H1 (cell line): ENCODE measurements at regions not wholly inside any gene's neighbourhood (a gene's known extent, or its start where the extent isn't known, plus 50 kb on each side); places are given as distances from the start of the nearest gene placed in this dataset.

ENCODE experiments used
- CTCF ChIA-PET: fragments of 300-600 bp; sonication (Branson Sonifier 250); formaldehyde crosslinking; loops from one replicate; lab custom pipeline; 2021; ENCODE audit not compliant: partially characterized antibody; lab: Charles Lee
- POLR2A ChIA-PET: fragments of 300-600 bp; sonication (Branson Sonifier 250); formaldehyde crosslinking; loops from one replicate; lab custom pipeline; 2021; ENCODE audit warnings: inconsistent platforms; ENCODE audit not compliant: partially characterized antibody; lab: Charles Lee
- DNase-seq, 2 experiments: peaks; one replicate each; pipeline versions ENCODE4 v3.0.0 to v3.0.0-alpha.2; 2010 to 2022; ENCODE audit warnings: low spot score in 2 of 2, low read depth in 1 of 2, mixed read lengths in 1 of 2
- FAIRE-seq: peaks from 2 replicates; lab custom pipeline; 2011; peaks lifted over from hg19 to GRCh38; lab: Jason Lieb, UNC
- H2AFZ ChIP-seq: 2 replicates; pipeline ENCODE4 v1.8.1; 2012; ENCODE audit warnings: low read length, inconsistent platforms
- H2AK5ac ChIP-seq: 2 replicates; pipeline ENCODE4 v1.6.1; 2013; ENCODE audit warnings: low read depth, low read length
- H2BK120ac ChIP-seq: replicated peaks from 2 replicates; pipeline ENCODE3; 2013; ENCODE audit warnings: low read depth, low read length, inconsistent platforms
- H2BK12ac ChIP-seq: 2 replicates; pipeline ENCODE4 v1.6.1; 2013; ENCODE audit warnings: low read depth, low read length
- H2BK15ac ChIP-seq: 2 replicates; pipeline ENCODE4 v1.6.1; 2013; ENCODE audit warnings: low read length
- H2BK20ac ChIP-seq: 2 replicates; pipeline ENCODE4 v1.6.1; 2013; ENCODE audit warnings: low read length
- H2BK5ac ChIP-seq: 2 replicates; pipeline ENCODE4 v1.6.1; 2013; ENCODE audit warnings: low read depth, low read length
- H3K14ac ChIP-seq: 2 replicates; pipeline ENCODE4 v1.6.1; 2013; ENCODE audit warnings: inconsistent platforms; ENCODE audit not compliant: insufficient read length
- H3K18ac ChIP-seq: 2 replicates; pipeline ENCODE4 v1.6.1; 2013; ENCODE audit warnings: low read length; ENCODE audit errors: extremely low read depth
- H3K23ac ChIP-seq: 2 replicates; pipeline ENCODE4 v1.6.1; 2013; ENCODE audit warnings: inconsistent platforms; ENCODE audit not compliant: insufficient read length
- H3K23me2 ChIP-seq: 2 replicates; pipeline ENCODE4 v1.6.1; 2013; ENCODE audit warnings: low read depth, low read length
- H3K27ac ChIP-seq: 2 replicates; pipeline ENCODE4 v1.6.1; 2011; ENCODE audit warnings: low read depth, low read length, inconsistent platforms
- H3K27me3 ChIP-seq, 4 experiments: replicated peaks in 1 of 4; 1 replicate in 1 of 4; 2 replicates in 3 of 4; pipeline versions ENCODE4 v1.6.1 to v1.8.1; 2011 to 2013; ENCODE audit warnings: low read length in 3 of 4, mild to moderate bottlenecking in 3 of 4, inconsistent platforms in 2 of 4, mixed read lengths in 2 of 4, moderate library complexity in 1 of 4; ENCODE audit not compliant: control insufficient read depth in 3 of 4, insufficient read depth in 3 of 4; ENCODE audit errors: extremely low read depth in 1 of 4
- H3K36me3 ChIP-seq, 4 experiments: 2 replicates each; pipeline versions ENCODE4 v1.6.1 to v1.8.1; 2011 to 2013; ENCODE audit warnings: mild to moderate bottlenecking in 4 of 4, low read length in 3 of 4, moderate library complexity in 2 of 4, control low read depth in 1 of 4, inconsistent platforms in 1 of 4; ENCODE audit not compliant: insufficient read depth in 4 of 4, control insufficient read depth in 2 of 4
- H3K4ac ChIP-seq: replicated peaks from 2 replicates; pipeline ENCODE3; 2013; ENCODE audit warnings: low read length, low read depth, mixed read lengths, inconsistent platforms; ENCODE audit not compliant: insufficient read length
- H3K4me1 ChIP-seq, 4 experiments: replicated peaks in 1 of 4; 1 replicate in 1 of 4; 2 replicates in 3 of 4; pipeline versions ENCODE4 v1.6.1 to v1.8.1; 2011 to 2013; ENCODE audit warnings: low read length in 3 of 4, inconsistent platforms in 2 of 4, mixed read lengths in 1 of 4; ENCODE audit not compliant: insufficient read depth in 4 of 4, control insufficient read depth in 3 of 4
- H3K4me2 ChIP-seq, 2 experiments: 2 replicates each; pipeline versions ENCODE4 v1.6.1 to v1.8.1; 2011 to 2013; ENCODE audit warnings: low read depth in 2 of 2, low read length in 2 of 2, control low read depth in 1 of 2, inconsistent platforms in 1 of 2, mild to moderate bottlenecking in 1 of 2; ENCODE audit not compliant: insufficient read depth in 1 of 2
- H3K4me3 ChIP-seq, 4 experiments: fragments of 200-600, 300-600 bp in 1 of 4; sonication (generic), shearing (Covaris generic), sonication (Bioruptor Twin) in 1 of 4; 2 replicates each; pipeline versions ENCODE4 v1.5.1 to v1.8.1; 2011 to 2016; ENCODE audit warnings: low read length in 4 of 4, low read depth in 3 of 4, control low read depth in 2 of 4, inconsistent platforms in 2 of 4, mild to moderate bottlenecking in 2 of 4, mixed read lengths in 1 of 4, moderate library complexity in 1 of 4; ENCODE audit not compliant: insufficient read depth in 2 of 4; ENCODE audit errors: extremely low read depth in 1 of 4
- H3K56ac ChIP-seq: replicated peaks from 2 replicates; pipeline ENCODE3; 2013; ENCODE audit warnings: low read depth, mild to moderate bottlenecking, mixed read lengths, low read length, inconsistent platforms; ENCODE audit not compliant: insufficient read length
- H3K79me1 ChIP-seq: 2 replicates; pipeline ENCODE4 v1.6.1; 2013; ENCODE audit warnings: low read depth, low read length, control low read depth
- H3K79me2 ChIP-seq, 2 experiments: 2 replicates each; pipeline versions ENCODE4 v1.6.1 to v1.8.1; 2012 to 2013; ENCODE audit warnings: low read length in 2 of 2, mild to moderate bottlenecking in 2 of 2, inconsistent platforms in 1 of 2; ENCODE audit not compliant: insufficient read depth in 2 of 2, control insufficient read depth in 1 of 2
- H3K9ac ChIP-seq, 4 experiments: replicated peaks in 1 of 4; 1 replicate in 1 of 4; 2 replicates in 3 of 4; pipeline versions ENCODE4 v1.6.1 to v1.8.1; 2011 to 2013; ENCODE audit warnings: low read depth in 3 of 4, low read length in 3 of 4, control low read depth in 2 of 4, mild to moderate bottlenecking in 2 of 4, moderate library complexity in 2 of 4, inconsistent platforms in 1 of 4; ENCODE audit errors: extremely low read depth in 1 of 4
- H3K9me3 ChIP-seq, 2 experiments: 2 replicates each; pipeline versions ENCODE4 v1.6.1 to v1.8.1; 2012 to 2013; ENCODE audit warnings: mild to moderate bottlenecking in 2 of 2, moderate library complexity in 2 of 2, control low read depth in 1 of 2, inconsistent platforms in 1 of 2, low read depth in 1 of 2, low read length in 1 of 2, mixed read lengths in 1 of 2; ENCODE audit not compliant: insufficient read depth in 2 of 2
- H4K20me1 ChIP-seq, 2 experiments: replicated peaks in 1 of 2; 2 replicates each; pipeline versions ENCODE3 to v1.8.1; 2011 to 2013; ENCODE audit warnings: inconsistent platforms in 2 of 2, low read length in 2 of 2, mild to moderate bottlenecking in 1 of 2; ENCODE audit not compliant: insufficient read depth in 2 of 2, control insufficient read depth in 1 of 2
- H4K5ac ChIP-seq: 2 replicates; pipeline ENCODE4 v1.6.1; 2013; ENCODE audit warnings: low read length, low read depth, mixed read lengths, inconsistent platforms; ENCODE audit not compliant: insufficient read length
- H4K8ac ChIP-seq: 2 replicates; pipeline ENCODE4 v1.8.0; 2013; ENCODE audit warnings: mild to moderate bottlenecking, moderate library complexity, low read length, inconsistent platforms; ENCODE audit not compliant: insufficient read depth; ENCODE audit errors: extremely low read depth
- H4K91ac ChIP-seq: replicated peaks from 2 replicates; pipeline ENCODE3; 2013; ENCODE audit warnings: low read length, mixed read lengths, inconsistent platforms; ENCODE audit not compliant: insufficient read length
- BCL11A ChIP-seq, 2 experiments: IDR thresholded peaks; one replicate each; pipeline ENCODE4 v1.6.1; 2011; ENCODE audit warnings: low read depth in 2 of 2, low read length in 2 of 2, mild to moderate bottlenecking in 2 of 2
- CBX5 ChIP-seq: fragments of 300-800, 300-1000 bp; sonication (generic); IDR thresholded peaks from 2 replicates; pipeline ENCODE4 v1.7.1; 2016; ENCODE audit warnings: antibody characterized with exemption, low read length, low read depth
- CBX8 ChIP-seq: fragments of 300-800, 300-1000 bp; sonication (generic); IDR thresholded peaks from 2 replicates; pipeline ENCODE4 v1.7.1; 2016; ENCODE audit warnings: low read depth, low read length, borderline replicate concordance
- CEBPB ChIP-seq: IDR thresholded peaks from 2 replicates; pipeline ENCODE4 v1.6.1; 2012; ENCODE audit warnings: low read depth, low read length
- HDAC2 ChIP-seq, 2 experiments: fragments of 300-600 bp in 1 of 2; sonication (generic) in 1 of 2; IDR thresholded peaks; 2 replicates each; pipeline ENCODE4 v1.6.1; 2011 to 2012; ENCODE audit warnings: low read depth in 2 of 2, low read length in 2 of 2, mild to moderate bottlenecking in 2 of 2, moderate library complexity in 2 of 2, borderline replicate concordance in 1 of 2, inconsistent platforms in 1 of 2
- NANOG ChIP-seq: IDR thresholded peaks from 2 replicates; pipeline ENCODE4 v1.6.1; 2011; ENCODE audit warnings: low read length, low read depth, mild to moderate bottlenecking, inconsistent platforms; ENCODE audit not compliant: insufficient read depth, poor library complexity, severe bottlenecking
- NRF1 ChIP-seq: IDR thresholded peaks from 2 replicates; pipeline ENCODE4 v1.6.1; 2011; ENCODE audit warnings: mild to moderate bottlenecking, low read depth, low read length, improper control_type of control experiment
- POU5F1 ChIP-seq: IDR thresholded peaks from 2 replicates; pipeline ENCODE4 v1.6.1; 2011; ENCODE audit warnings: low read depth, mild to moderate bottlenecking, low read length, moderate library complexity
- SP2 ChIP-seq: IDR thresholded peaks from 2 replicates; pipeline ENCODE4 v1.6.1; 2012; ENCODE audit warnings: mild to moderate bottlenecking, low read length, inconsistent platforms
- WGBS, 2 experiments: shearing (Covaris generic) in 1 of 2; methylation state at CpG; one replicate each; pipeline versions ENCODE4 v1.1.6 to v1.1.7; 2013 to 2015; ENCODE audit warnings: low lambda C conversion rate in 2 of 2, mixed read lengths in 2 of 2, inconsistent platforms in 1 of 2, low coverage in 1 of 2, missing lambda C conversion rate in 1 of 2; ENCODE audit not compliant: insufficient replicate concordance in 2 of 2, insufficient coverage in 1 of 2, insufficient read length in 1 of 2; ENCODE audit errors: extremely low coverage in 1 of 2, missing lambda C conversion rate in 1 of 2; 5-methylcytosine and 5-hydroxymethylcytosine counted together

DNA sequence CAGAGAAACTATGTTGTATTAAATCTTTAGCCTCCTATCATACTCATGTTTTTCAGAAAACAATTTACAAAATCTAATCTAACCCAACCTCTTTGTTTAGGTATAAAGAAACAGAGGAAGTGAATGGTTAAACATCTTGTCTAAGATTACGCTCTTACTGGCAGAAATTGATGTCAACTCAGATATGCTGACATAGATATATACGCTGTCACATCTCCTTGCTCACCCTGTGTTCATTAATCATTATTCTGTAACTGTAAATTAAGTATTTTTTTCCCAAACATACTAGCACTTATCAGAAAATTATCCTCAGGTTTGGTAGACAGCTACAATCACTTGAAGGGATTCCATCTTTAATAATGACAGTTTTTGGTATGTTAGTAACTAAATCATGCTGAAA is 1127.6 kb upstream of the SEL1L start:
- 98% methylated on average over 2 of the region's 2 CpGs; no CpG with 5 or more reads in 1 of the 2 experiments for WGBS, 2 experiments
- no peak for DNase-seq
- no peak for FAIRE-seq

More for the DNA sequence above, 1127.6 kb upstream of the SEL1L start:
- Histone ChIP-seq H3K23ac (no peak overlapping the region), H4K91ac (no peak overlapping the region), H3K79me1 (no peaks in the 10 kb centered on the region)
- no peak for TF ChIP-seq POU5F1
- TF ChIP-seq NRF1 = no peak
- no peak for TF ChIP-seq BCL11A (IDR thresholded peaks at IDR 0.05; ENCODE audit: low read depth in 2 of 2, low read length in 2 of 2)
- TF ChIP-seq SP2 = no peak
- no peak for TF ChIP-seq CEBPB
- TF ChIP-seq CBX5 = no peak
- TF ChIP-seq NANOG = no peak
- no peak for TF ChIP-seq CBX8
- TF ChIP-seq HDAC2 (IDR thresholded peaks at IDR 0.05; ENCODE audit: borderline replicate concordance in 1 of 2, low read depth in 2 of 2, low read length in 2 of 2) = no peak
- TF ChIP-seq, all 59 proteins: peak for 0
- Histone ChIP-seq H3K9me3 (no peaks in the 10 kb centered on the region), H4K20me1 (no peaks in the 10 kb centered on the region), H3K4ac (no peak overlapping the region), H3K36me3 (no peaks in the 10 kb centered on the region), H3K56ac (no peak overlapping the region), H3K27me3 (no peaks in the 10 kb centered on the region), H3K9ac (no peak overlapping the region), H2BK12ac (no peak overlapping the region), H3K4me3 (no peak overlapping the region), H3K79me2 (no peaks in the 10 kb centered on the region), H2AFZ (no peak overlapping the region), H3K4me2 (no peak overlapping the region), H2BK5ac (no peak overlapping the region), H2BK20ac (no peak overlapping the region), H2BK120ac (no peak overlapping the region), H3K23me2 (no peaks in the 10 kb centered on the region), H3K18ac (no peak overlapping the region), H4K8ac (no peak overlapping the region), H3K14ac (no peak overlapping the region), H2AK5ac (no peak overlapping the region), H4K5ac (no peak overlapping the region), H3K4me1 (no peaks in the 10 kb centered on the region), H3K27ac (no peak overlapping the region), H2BK15ac (no peak overlapping the region)
- POLR2A ChIA-PET = no interaction called here
- CTCF ChIA-PET = interaction anchor here (1.5 kb wide), 1 partner anchor 33 kb away, joined by 3 read pairs; no protein-coding TSS in a partner anchor
